ENCODE measurements at regions not wholly inside any gene's neighbourhood (a gene's known extent, or its start where the extent isn't known, plus 50 kb on each side); places are given as distances from the start of the nearest gene placed in this dataset.
A peak's percentile ranks its signal among the peaks of the same experiment; 100 is the strongest.

DNA sequence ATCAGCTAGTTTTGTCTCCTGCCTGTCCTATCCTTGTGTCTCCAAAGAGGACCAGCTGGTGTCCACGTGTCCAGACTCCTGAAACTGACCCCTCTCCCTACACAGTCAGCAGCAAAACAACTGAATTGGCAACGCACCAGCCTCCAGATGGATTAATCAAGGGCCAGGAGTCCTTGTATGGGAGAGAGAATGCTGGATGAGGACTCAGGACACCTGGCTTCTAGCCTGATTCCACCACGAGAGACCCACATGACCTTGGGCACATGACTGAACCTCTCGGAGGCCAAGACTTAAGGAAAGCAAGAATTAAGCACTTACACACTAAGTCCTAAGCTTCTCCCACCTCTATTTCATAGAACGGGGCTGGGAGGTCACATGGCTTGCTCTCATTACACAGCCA is 60.4 kb upstream of the CMKLR1 start:
- DNase-seq = no peak
- no peaks in the 10 kb centered on the region for H3K4me1 ChIP-seq
- H3K36me3 ChIP-seq = no peaks in the 10 kb centered on the region
- no peak overlapping the region for H3K27ac ChIP-seq
- intact Hi-C loops (cut with DNase I) = no loop called here
- no peaks in the 10 kb centered on the region for H3K9me3 ChIP-seq
- ATAC-seq = no peak
- WGBS, 2 donors = 21 to 27% methylated on average over 5 of the region's 5 CpGs
- FAIRE-seq = no peak
- H3K27me3 ChIP-seq = no peaks in the 10 kb centered on the region
- TF ChIP-seq, protein P1, sequence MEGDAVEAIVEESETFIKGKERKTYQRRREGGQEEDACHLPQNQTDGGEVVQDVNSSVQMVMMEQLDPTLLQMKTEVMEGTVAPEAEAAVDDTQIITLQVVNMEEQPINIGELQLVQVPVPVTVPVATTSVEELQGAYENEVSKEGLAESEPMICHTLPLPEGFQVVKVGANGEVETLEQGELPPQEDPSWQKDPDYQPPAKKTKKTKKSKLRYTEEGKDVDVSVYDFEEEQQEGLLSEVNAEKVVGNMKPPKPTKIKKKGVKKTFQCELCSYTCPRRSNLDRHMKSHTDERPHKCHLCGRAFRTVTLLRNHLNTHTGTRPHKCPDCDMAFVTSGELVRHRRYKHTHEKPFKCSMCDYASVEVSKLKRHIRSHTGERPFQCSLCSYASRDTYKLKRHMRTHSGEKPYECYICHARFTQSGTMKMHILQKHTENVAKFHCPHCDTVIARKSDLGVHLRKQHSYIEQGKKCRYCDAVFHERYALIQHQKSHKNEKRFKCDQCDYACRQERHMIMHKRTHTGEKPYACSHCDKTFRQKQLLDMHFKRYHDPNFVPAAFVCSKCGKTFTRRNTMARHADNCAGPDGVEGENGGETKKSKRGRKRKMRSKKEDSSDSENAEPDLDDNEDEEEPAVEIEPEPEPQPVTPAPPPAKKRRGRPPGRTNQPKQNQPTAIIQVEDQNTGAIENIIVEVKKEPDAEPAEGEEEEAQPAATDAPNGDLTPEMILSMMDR (IDR thresholded peaks at IDR 0.05) = no peak
- H3K4me3 ChIP-seq = no peak overlapping the region

DNA sequence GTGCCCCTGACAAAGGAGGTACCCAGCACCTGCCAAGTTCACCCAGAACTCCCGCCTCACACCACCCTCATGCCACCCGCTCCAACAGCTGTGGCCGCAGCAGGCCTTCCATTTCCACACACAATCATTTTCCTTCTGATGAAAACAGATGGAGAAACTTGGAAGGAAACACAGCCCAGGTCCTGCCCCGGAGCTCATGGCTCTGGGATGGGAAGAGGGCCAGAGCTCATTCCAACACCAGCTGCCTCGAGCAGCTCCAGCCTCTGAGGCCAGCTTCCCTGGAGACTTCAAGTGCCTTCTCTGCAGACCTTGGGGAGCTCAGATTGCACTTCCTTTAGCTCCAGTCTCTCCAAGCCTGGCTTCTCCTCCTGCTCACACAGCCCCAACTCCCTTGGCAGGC is 55.1 kb upstream of the CMKLR1 start:
- no peak for FAIRE-seq
- no peaks in the 10 kb centered on the region for H3K9me3 ChIP-seq
- intact Hi-C loops (cut with DNase I) = no loop called here
- peak in 1 of 6 donors; percentile 18 for DNase-seq
- no peak overlapping the region for H3K27ac ChIP-seq
- no peaks in the 10 kb centered on the region for H3K4me1 ChIP-seq
- TF ChIP-seq, protein P1 (IDR thresholded peaks at IDR 0.05) = no peak
- ATAC-seq = no peak
- no peaks in the 10 kb centered on the region for H3K36me3 ChIP-seq
- peaks cover 0 to 4% (median 0%) of the 10 kb centered on the region in 4 donors for H3K27me3 ChIP-seq
- H3K4me3 ChIP-seq = no peak overlapping the region
- WGBS, 2 donors = 51% methylated on average over 5 of the region's 5 CpGs

DNA sequence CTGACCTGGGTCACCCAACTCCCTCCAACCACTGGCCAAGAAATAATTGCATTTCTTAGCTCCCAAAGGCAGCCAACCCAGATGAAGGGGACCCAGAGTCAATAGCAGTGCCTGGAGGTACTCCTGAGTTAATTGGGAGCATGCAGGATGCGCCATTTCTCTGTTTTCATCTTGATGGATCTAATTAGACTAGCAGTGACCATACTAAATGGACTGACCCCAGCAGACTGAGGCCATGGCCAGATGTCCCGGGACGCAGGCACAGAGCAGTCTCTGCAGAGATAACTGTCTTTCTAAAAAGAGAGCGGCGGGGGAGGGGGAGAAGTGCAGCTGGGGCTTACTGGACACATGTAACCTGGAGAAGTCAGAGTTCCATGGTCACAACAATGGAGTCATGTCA is 53.2 kb upstream of the CMKLR1 start:
- Histone ChIP-seq H3K4me3 (no peak overlapping the region), H3K9me3 (no peaks in the 10 kb centered on the region), H3K4me1 (no peaks in the 10 kb centered on the region), H3K27ac (no peak overlapping the region), H3K36me3 (no peaks in the 10 kb centered on the region), H3K27me3 (peaks cover 0 to 4% (median 0%) of the 10 kb centered on the region in 4 donors)
- TF ChIP-seq, protein P1 (IDR thresholded peaks at IDR 0.05) = no peak
- no peak for FAIRE-seq
- no peak for DNase-seq
- intact Hi-C loops (cut with DNase I) = no loop called here
- ATAC-seq = no peak
- WGBS, 2 donors = 66 to 76% methylated on average over 5 of the region's 5 CpGs

DNA sequence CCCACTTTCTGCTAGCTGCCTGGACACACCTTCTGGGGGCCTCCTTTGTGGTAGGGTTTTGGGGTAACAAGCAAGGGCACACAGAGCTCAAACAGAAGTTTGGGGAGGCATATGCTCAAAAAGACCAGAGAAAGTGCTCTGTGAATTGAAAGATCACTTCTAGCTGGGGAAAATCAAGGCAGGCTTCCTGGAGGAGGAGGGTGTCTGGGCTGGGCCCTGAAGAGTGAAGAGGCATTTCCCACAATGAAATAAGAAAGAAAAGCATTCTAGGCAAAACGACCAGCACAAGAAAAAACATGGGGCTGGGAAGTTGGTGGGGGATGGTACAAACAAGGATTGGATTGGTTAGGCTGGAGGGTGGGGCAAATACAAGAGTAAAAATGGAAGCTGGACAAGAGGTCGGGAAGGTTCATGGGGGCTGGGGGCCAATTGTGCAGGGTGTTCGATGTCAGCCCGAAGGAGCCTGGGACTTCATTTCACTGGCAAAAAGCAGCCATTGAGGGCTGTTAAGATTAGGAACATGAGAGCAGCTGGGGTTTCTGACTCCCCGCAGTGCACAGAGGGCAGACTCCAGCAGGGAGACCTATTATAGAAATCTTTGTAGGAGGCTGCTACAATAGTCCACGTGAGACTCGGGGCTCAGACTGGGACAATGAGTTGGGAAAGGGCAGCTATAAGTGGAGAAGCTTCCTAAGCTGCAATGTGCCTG is 51.5 kb upstream of the CMKLR1 start:
- intact Hi-C loops (cut with DNase I) = no loop called here
- TF ChIP-seq, protein P1 (IDR thresholded peaks at IDR 0.05) = no peak
- no peak overlapping the region for H3K4me3 ChIP-seq
- ATAC-seq = no peak
- DNase-seq = no peak
- H3K4me1 ChIP-seq = no peaks in the 10 kb centered on the region
- WGBS, 2 donors = 25 to 42% methylated on average over 7 of the region's 7 CpGs
- FAIRE-seq = no peak
- H3K36me3 ChIP-seq = no peaks in the 10 kb centered on the region
- peaks cover 0 to 4% (median 0%) of the 10 kb centered on the region in 4 donors for H3K27me3 ChIP-seq
- H3K9me3 ChIP-seq = no peaks in the 10 kb centered on the region
- H3K27ac ChIP-seq = no peak overlapping the region

DNA sequence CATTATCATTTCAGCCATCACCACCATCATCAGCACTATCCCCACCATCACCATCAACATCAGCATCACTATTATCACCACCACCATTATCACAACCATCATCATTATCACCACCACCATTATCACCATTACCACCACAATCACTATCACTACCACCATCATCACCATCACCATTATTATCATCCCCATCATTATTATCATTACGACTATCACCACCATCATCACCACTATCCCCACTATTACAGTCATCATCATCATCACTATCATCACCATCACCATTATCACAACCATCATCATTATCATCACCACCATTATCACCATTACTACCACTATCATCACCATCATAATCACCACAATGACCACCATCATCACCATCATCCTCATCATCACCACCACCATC is 50.4 kb upstream of the CMKLR1 start:
- WGBS, 2 donors = 48 to 67% methylated on average over 1 of the region's 1 CpG
- FAIRE-seq (no peak), DNase-seq (no peak), ATAC-seq (no peak)
- Histone ChIP-seq H3K4me3 (no peak overlapping the region), H3K4me1 (no peaks in the 10 kb centered on the region), H3K9me3 (no peaks in the 10 kb centered on the region), H3K27me3 (peaks cover 0 to 4% (median 0%) of the 10 kb centered on the region in 4 donors), H3K27ac (no peak overlapping the region), H3K36me3 (no peaks in the 10 kb centered on the region)
- TF ChIP-seq, protein P1 (IDR thresholded peaks at IDR 0.05) = no peak
- intact Hi-C loops (cut with DNase I) = no loop called here

All from pancreas (tissue), 10 donors.